SK-MEL-5 (cell line): ENCODE measurements at regions not wholly inside any gene's neighbourhood (a gene's known extent, or its start where the extent isn't known, plus 50 kb on each side); places are given as distances from the start of the nearest gene placed in this dataset.

Experiments used
- DNase-seq: peaks from one replicate; pipeline ENCODE4 v3.0.0-alpha.2; 2016; ENCODE audit warnings: low read depth, low spot score
- in situ Hi-C: cut with HindIII; loops from 2 replicates; pipeline ENCODE4 v1.10.0; 2016; ENCODE audit warnings: low sequenced_read_pairs, high pct_unique_total_duplicates, low pct_unique_long_range_greater_than_20kb

GRCh38 chr2:22520369-22521288, 864.4 kb upstream of the KLHL29 start:
- in situ Hi-C loops: no loop called here
- no peak for DNase-seq

DNA sequence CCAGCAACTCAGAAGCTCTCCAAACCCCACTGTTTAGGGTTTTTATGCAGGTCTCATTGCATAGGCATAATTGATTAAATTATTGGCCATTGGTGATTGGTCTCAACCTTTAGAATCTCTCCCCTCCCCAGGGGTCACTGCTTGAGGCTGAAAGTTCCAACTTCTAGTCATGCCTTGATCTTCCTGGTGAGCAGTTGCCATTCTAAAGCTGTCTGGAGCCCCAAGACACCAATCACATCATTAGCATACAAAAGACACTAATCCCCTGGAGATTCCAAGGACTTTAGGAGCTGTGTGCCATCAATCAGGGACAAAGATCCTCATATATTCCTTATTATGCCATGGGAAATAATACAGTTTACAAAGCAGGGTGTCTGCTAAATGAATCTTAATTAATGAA, 863.4 kb upstream of the KLHL29 start:
- DNase-seq: no peak
- in situ Hi-C loops: no loop called here

DNA sequence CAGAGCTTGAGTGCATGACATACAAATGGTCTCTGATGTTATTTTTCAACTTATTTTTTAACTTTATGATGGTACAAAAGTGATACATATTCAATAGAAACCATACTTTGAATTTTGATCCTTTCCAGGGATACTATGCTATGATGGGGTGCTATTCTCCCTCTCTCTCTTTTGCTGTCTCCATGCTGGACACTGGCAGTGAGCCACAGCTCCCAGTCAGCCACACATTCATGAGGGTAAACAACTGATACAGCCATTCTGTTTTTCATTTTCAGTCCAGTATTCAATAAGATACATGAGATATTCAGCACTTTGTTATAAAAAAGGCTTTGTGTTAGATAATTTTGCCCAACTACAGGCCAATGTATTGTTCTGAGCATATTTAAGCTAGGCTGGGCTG, 859.3 kb upstream of the KLHL29 start:
- in situ Hi-C loops: no loop called here
- DNase-seq: no peak

DNA sequence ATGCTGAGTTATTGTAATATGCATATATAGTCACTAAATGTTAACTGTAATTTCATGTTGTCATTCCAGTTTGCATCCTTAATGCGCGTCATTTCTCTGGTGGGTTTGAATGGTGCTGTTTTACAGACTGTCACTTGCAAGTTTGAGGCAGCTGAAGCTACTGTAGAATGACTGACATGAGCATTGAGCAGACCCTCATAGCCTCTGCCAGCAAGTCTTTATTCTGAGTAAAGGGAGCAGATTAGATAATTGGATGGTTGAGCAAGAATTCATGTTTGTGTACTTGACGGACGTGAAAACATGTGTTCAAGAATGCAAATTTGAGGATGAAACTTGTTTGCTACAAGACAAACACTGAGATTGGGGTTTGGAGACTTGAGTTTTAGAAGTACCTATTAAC, 854.8 kb upstream of the KLHL29 start:
- in situ Hi-C loops: no loop called here
- no peak for DNase-seq

GRCh38 chr2:22536133-22536532, 848.8 kb upstream of the KLHL29 start:
- DNase-seq: no peak
- in situ Hi-C loops: no loop called here

- in situ Hi-C loops: no loop called here
- DNase-seq: no peak
Measured at GRCh38 chr2:22554453-22554852, 830.5 kb upstream of the KLHL29 start.

DNA sequence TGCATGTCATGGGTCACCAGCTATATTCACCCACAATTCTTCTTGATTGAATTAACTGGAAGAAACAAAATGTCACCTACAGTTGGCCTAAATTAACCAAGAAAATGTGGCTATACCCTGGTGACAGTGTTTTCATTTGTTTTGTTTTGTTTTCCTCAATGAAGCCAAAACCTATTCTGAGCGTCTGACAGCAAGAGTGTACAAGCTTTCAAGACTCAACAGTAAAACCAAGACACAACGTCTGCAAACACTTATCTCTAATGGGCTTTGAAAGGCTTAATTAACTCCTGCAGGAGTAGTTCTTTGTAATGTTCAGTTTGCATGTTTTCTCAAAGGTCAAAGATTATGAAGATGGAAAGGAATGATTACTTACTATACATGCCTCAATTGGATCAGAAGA, 827.6 kb upstream of the KLHL29 start:
- in situ Hi-C loops: no loop called here
- no peak for DNase-seq

- DNase-seq: no peak
- in situ Hi-C loops: no loop called here
Measured at GRCh38 chr2:22560021-22560420, 825.0 kb upstream of the KLHL29 start.

DNA sequence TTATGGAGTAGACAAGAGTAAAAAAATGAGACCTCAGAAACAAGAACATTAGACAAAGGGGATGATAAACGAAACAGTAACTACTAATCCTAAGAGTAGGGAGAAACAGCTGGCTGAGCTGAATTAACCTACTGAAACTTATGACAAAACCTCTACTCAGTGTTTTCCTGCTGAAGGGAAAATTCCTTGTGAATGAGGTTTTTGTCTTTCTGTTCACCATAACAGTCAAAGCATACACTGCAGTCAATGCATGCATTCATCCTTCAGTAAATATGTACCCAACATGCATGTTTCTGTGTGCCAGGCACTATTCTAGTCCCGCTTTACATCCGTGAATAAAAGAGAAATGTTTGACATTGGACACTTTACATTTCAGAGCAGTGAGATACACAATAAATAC, 805.6 kb upstream of the KLHL29 start:
- in situ Hi-C loops: no loop called here
- peak; percentile 90 for DNase-seq

- no peak for DNase-seq
- in situ Hi-C loops: no loop called here
Measured at GRCh38 chr2:22582107-22582506, 802.9 kb upstream of the KLHL29 start.

DNA sequence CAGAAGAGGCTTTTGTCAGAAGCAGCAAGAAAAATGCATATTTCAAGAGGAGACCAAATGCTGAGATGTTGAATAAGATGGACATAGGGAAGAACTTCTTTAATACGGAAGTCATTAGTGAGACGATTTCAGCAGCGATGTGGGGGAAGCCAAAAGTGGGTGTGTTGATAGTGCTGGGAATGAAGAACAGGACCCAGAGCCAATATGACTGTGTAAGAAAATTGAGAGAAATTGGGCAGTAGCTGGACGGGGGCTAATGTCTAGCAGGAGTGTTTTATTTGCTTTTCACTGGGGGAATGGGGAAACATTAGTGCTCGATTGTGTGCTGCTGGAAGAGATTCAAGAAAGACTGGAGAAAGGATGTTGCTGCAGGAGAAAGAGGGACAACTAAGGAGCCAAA, 788.7 kb upstream of the KLHL29 start:
- in situ Hi-C loops: no loop called here
- no peak for DNase-seq

GRCh38 chr2:22600156-22600555, 784.8 kb upstream of the KLHL29 start:
- in situ Hi-C loops: no loop called here
- DNase-seq: no peak

- no peak for DNase-seq
- in situ Hi-C loops: no loop called here
Measured at GRCh38 chr2:22600999-22601398, 784.0 kb upstream of the KLHL29 start.

DNA sequence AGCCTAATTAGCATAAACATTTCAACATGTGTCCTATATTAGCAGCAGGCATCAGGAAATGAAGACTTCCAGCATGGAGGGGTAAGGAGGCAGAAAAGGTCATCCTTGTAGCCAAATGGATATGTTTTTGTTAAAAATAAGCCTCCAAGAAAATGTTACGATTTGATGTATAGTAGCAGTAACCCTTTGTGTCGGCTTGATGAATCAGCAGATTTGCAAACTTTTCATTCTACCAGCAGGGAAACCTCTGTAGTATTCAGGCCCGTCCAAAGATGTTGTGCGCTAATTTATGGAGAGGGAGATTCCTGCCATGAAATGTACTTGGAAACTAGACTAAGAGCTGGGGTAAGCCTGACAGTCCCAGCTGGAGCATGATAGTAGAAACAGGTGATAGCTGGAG, 780.8 kb upstream of the KLHL29 start:
- in situ Hi-C loops: no loop called here

DNA sequence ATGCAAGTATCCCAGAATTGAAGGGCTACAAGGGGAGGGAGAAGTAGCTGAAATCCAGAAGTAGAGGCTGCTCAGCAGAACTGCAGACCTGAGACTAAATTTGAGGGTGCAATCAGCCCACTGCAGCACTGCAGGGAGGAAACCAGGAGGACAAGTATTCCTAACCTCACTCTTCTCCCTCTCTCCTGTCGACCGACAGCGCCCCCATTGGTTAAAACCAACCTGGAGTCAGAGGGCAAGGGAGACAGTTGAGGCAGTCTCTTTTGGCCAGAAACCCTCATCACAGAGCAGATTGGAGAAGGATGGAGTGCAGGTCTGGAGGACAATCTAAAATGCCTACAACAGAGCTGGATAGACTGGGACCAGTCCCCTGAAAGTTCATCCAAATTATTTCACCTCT, 768.9 kb upstream of the KLHL29 start:
- in situ Hi-C loops: no loop called here
- peak; percentile 22 for DNase-seq

More for the DNA sequence above, 780.8 kb upstream of the KLHL29 start:
- no peak for DNase-seq

GRCh38 chr2:22623620-22624019, 761.4 kb upstream of the KLHL29 start:
- in situ Hi-C loops: no loop called here

GRCh38 chr2:22626621-22627020, 758.4 kb upstream of the KLHL29 start:
- in situ Hi-C loops: no loop called here
- DNase-seq: peak; percentile 47

More at GRCh38 chr2:22623620-22624019, 761.4 kb upstream of the KLHL29 start:
- DNase-seq: no peak

GRCh38 chr2:22628221-22628620, 756.8 kb upstream of the KLHL29 start:
- DNase-seq: no peak
- in situ Hi-C loops: no loop called here

DNA sequence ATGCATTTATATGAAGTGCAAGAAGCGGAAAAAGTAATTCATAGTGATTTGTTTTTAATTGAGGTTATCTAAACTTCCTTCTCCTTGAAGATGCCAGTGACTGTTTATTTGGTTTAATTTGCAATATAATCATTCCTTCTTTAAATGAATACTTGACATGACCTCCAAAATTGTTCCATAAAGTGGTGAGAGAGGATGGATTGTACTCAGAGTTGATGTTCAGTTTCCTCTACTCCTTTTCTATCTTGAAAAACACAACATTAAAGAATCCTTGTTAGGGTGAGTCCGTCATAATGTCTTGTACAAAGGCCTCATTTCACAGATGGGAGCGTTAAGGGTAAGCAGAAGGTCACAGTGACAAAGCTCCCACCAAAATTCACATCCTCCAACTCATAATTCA, 756.1 kb upstream of the KLHL29 start:
- in situ Hi-C loops: no loop called here
- no peak for DNase-seq
